Ovary (tissue), 7 donors: ENCODE measurements at regions not wholly inside any gene's neighbourhood (a gene's known extent, or its start where the extent isn't known, plus 50 kb on each side); places are given as distances from the start of the nearest gene placed in this dataset.
A peak's percentile ranks its signal among the peaks of the same experiment; 100 is the strongest.
"Not testable (repeated sequence)": the region's sequence is repeated elsewhere in the genome, so short reads cannot be mapped to it uniquely, and the experiment has no call there.

Source experiments
- DNase-seq, 5 donors: peaks; one replicate each; pipeline ENCODE4 v3.0.0-alpha.2; 2019 to 2020
- H3K27ac ChIP-seq, 2 donors: fragments of 200-600 bp; one replicate each; pipeline versions ENCODE4 v1.5.1 to v1.8.0; 2019 to 2022
- H3K27me3 ChIP-seq: fragments of 200-600 bp; one replicate; pipeline ENCODE4 v1.8.0; 2022
- H3K36me3 ChIP-seq: fragments of 200-600 bp; sonication (generic); one replicate; pipeline ENCODE4 v1.5.1; 2019
- H3K4me1 ChIP-seq: one replicate; pipeline ENCODE4 v1.8.1; 2013; ENCODE audit warnings: mild to moderate bottlenecking, moderate library complexity; ENCODE audit not compliant: insufficient read depth
- H3K4me3 ChIP-seq: fragments of 200-600 bp; sonication (generic); one replicate; pipeline ENCODE4 v1.5.1; 2017
- H3K9me3 ChIP-seq, 2 donors: fragments of 200-600 bp in 1 of 2; sonication (generic) in 1 of 2; one replicate each; pipeline versions ENCODE4 v1.5.1 to v1.8.1; 2013 to 2019; ENCODE audit warnings: mild to moderate bottlenecking in 1 of 2, moderate library complexity in 1 of 2
- EP300 ChIP-seq: sonication (generic); formaldehyde crosslinking; IDR thresholded peaks from one replicate; pipeline ENCODE4 v1.6.1; 2017; ENCODE audit warnings: antibody characterized with exemption
- POLR2A ChIP-seq: fragments of 450-650 bp; IDR thresholded peaks from one replicate; pipeline ENCODE4 v1.6.1; 2017; ENCODE audit warnings: antibody characterized with exemption, mild to moderate bottlenecking, moderate library complexity
- WGBS, 3 donors: extraction: QIAGEN DNeasy Blood & Tissue Kit in 1 of 3; methylation state at CpG; one replicate each; pipeline versions ENCODE4 v1.1.5 to v1.1.7; 2013 to 2017; 5-methylcytosine and 5-hydroxymethylcytosine counted together
- intact Hi-C, 4 donors: fragments of 100-400 bp; cut with DNase I; formaldehyde crosslinking; loops; one replicate each; pipeline versions ENCODE4 v1.11.0 to v1.15.1; 2022 to 2023
- TF ChIP-seq, protein P1 (sequence below), 3 donors: fragments of 450-650 bp in 2 of 3; fragments of 200-600 bp in 1 of 3; IDR thresholded peaks; one replicate each; pipeline versions ENCODE4 v1.5.1 to v1.8.0; 2016 to 2022; ENCODE audit warnings: antibody characterized with exemption in 3 of 3, mild to moderate bottlenecking in 1 of 3
- donor health status: DM: no; HTN: no; CAD: no; lungs with moderate emphysema.
- donor health status: DM: no; HTN: no; CAD: no.
- donor health status: Bipolar disorder and iron deficiency.
- donor health status: DM: no; HTN: no; CAD: no.
- donor health status: DM: yes; HTN: yes; CAD: no.

DNA sequence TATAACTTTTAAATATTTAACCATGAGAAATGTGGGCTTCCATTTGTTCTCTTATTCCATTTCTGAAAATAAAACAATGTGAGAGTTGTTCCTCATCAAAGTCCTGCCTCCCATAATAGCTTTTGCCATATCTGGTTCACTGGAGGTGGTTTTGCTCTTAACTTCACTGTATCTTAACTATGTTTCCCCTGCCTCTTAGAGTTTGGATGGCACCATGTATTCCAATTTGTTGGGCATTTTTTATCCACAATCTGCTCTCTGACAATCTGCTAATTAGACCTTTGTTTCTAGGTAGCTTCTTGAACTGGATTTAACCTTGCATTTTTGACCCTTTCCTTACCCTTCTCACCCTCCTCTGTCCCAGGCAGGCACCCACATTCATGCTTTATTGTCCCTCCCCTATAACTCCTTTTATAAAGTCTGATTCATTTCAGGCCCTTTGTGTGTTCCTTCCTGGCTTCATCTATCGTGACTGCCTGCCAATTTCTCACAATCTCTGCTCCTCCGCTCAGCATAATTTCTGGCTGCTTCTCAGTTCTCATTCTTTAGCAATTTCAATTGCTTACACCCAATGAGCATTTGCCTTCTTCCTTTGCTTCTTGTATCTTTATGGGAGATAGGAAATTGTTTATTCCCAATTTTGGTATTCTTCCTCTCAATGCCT lies 144.2 kb upstream of the ARHGEF26 start:
- Histone ChIP-seq H3K27ac (no peak overlapping the region), H3K4me3 (no peak overlapping the region), H3K4me1 (no peaks in the 10 kb centered on the region), H3K27me3 (no peaks in the 10 kb centered on the region), H3K9me3 (no peaks in the 10 kb centered on the region), H3K36me3 (no peaks in the 10 kb centered on the region)
- intact Hi-C loops: loop anchor here in 1 of 4 donors (10.0 kb wide), 1 partner anchor 932 kb away; no protein-coding TSS in a partner anchor
- peak in 3 of 5 donors; percentile 8 to 43 (median 21) for DNase-seq
- WGBS, 3 donors: 2 to 6% (median 5%) methylated on average over 2 of the region's 2 CpGs
- no peak for TF ChIP-seq EP300
- no peak for TF ChIP-seq POLR2A
- TF ChIP-seq, protein P1, sequence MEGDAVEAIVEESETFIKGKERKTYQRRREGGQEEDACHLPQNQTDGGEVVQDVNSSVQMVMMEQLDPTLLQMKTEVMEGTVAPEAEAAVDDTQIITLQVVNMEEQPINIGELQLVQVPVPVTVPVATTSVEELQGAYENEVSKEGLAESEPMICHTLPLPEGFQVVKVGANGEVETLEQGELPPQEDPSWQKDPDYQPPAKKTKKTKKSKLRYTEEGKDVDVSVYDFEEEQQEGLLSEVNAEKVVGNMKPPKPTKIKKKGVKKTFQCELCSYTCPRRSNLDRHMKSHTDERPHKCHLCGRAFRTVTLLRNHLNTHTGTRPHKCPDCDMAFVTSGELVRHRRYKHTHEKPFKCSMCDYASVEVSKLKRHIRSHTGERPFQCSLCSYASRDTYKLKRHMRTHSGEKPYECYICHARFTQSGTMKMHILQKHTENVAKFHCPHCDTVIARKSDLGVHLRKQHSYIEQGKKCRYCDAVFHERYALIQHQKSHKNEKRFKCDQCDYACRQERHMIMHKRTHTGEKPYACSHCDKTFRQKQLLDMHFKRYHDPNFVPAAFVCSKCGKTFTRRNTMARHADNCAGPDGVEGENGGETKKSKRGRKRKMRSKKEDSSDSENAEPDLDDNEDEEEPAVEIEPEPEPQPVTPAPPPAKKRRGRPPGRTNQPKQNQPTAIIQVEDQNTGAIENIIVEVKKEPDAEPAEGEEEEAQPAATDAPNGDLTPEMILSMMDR (IDR thresholded peaks at IDR 0.05): no peak

DNA sequence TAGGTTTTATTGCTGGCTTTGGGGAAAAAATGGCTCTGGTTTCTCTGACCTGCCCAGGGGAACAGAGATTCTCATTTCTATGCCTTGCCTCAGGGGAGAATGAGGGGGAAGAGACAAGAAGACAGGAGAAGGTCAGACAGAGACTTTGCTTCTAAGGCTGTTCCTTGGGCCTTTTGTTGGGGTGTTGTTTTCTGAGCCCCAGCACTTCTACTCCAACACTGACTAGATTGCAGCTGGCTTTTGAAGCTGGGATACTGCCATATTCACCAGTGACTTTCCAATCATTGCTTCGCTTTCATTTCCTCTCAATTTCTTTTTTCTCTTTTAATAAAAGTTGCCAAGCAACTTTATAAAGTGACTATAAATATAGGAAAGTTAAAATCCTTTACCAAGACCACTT lies 143.2 kb upstream of the ARHGEF26 start:
- no peak for DNase-seq
- Histone ChIP-seq H3K9me3 (no peaks in the 10 kb centered on the region), H3K4me3 (no peak overlapping the region), H3K27ac (no peak overlapping the region), H3K27me3 (no peaks in the 10 kb centered on the region), H3K36me3 (no peaks in the 10 kb centered on the region), H3K4me1 (no peaks in the 10 kb centered on the region)
- intact Hi-C loops: loop anchor here in 1 of 4 donors (10.0 kb wide), 1 partner anchor 933 kb away; no protein-coding TSS in a partner anchor
- WGBS, 3 donors: 67 to 78% (median 68%) methylated on average over 1 of the region's 1 CpG
- TF ChIP-seq EP300 (no peak), POLR2A (no peak)
- TF ChIP-seq, protein P1 (IDR thresholded peaks at IDR 0.05): no peak

DNA sequence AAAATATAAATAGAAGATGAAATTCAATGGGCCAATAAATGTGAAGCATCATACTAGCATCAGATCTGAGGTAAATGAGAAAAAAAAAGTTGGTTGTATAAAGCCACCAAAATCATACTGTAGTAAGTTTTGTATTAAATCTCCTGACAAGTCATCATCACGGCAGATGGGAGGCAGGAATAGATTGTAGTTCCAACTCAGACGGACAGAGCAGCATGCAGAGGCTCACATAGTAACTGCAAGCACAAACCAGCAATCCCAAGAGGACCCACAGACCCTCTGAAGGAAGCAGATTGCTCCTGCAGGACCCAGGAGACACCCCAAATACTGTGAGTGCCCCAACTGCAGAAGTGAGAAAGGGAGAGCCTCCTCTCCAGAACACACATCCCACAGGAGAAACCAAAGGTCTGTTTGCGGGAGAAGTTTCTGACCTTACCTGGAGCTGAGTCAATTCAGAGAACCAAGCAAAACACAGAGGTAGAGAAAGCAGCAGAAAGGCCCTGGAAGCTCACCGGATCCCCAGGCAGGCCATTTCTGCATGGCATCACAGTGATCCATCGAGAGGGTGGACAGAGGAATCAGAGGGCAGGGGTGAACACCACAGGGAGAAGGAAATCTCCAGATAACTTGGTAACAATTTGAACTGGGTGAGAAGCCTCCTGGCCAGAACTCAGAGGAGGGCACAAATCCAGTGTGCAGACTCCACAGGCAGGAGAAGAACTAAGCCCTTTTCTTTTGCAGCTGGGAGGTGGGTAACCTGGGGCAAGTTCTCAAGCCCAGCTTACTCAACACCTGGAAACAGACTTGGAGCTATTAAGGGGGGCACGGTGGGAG lies 141.6 kb upstream of the ARHGEF26 start:
- no peak for TF ChIP-seq POLR2A
- TF ChIP-seq, protein P1 (IDR thresholded peaks at IDR 0.05): no peak
- TF ChIP-seq EP300: no peak
- no peaks in the 10 kb centered on the region for H3K9me3 ChIP-seq
- no peaks in the 10 kb centered on the region for H3K4me1 ChIP-seq
- no peak for DNase-seq
- intact Hi-C loops: loop anchor here in 1 of 4 donors (10.0 kb wide), 1 partner anchor 935 kb away; no protein-coding TSS in a partner anchor
- 77 to 83% (median 79%) methylated on average over 6 of the region's 6 CpGs for WGBS, 3 donors
- H3K4me3 ChIP-seq: no peak overlapping the region
- H3K36me3 ChIP-seq: no peaks in the 10 kb centered on the region
- no peak overlapping the region for H3K27ac ChIP-seq
- no peaks in the 10 kb centered on the region for H3K27me3 ChIP-seq

DNA sequence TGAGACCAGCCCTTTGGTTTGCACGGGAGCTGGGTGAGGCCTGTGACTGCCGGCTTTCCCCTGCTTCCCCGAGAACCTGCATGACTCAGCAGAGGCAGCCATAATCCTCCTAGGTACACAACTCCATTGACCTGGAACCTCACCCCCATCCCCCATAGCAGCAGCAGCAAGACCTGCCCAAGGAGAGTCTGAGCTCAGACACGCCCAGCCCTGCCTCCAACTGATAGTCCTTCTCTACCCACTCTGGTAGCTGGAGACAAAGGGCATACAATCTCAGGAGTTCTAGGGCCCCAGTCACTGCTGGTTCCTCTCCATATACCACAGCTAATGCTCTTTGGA lies 141.0 kb upstream of the ARHGEF26 start:
- H3K27me3 ChIP-seq: no peaks in the 10 kb centered on the region
- H3K9me3 ChIP-seq: no peaks in the 10 kb centered on the region
- H3K27ac ChIP-seq: no peak overlapping the region
- no peaks in the 10 kb centered on the region for H3K36me3 ChIP-seq
- no peaks in the 10 kb centered on the region for H3K4me1 ChIP-seq
- TF ChIP-seq EP300 (no peak), POLR2A (no peak)
- TF ChIP-seq, protein P1 (IDR thresholded peaks at IDR 0.05): no peak
- 87 to 95% (median 91%) methylated on average over 4 of the region's 4 CpGs for WGBS, 3 donors
- DNase-seq: no peak
- no peak overlapping the region for H3K4me3 ChIP-seq
- intact Hi-C loops: no loop called here

DNA sequence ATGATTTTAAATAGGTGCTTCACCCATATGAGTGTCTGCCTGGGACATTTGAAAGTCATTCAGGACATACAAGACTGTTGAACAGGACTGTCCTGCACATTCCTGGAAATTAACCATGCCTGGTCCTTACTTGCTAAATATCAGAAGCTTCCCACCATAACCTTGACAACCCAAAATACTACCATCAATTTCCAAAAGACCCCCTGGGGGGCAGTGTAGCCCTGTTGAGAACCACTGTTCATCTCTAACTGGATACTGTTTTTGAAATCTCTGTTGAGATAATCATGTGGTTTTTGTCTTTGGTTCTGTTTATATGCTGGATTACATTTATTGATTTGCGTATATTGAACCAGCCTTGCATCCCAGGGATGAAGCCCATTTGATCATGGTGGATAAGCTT lies 123.8 kb upstream of the ARHGEF26 start:
- H3K27me3 ChIP-seq, DNase-seq, H3K27ac ChIP-seq, intact Hi-C loops, H3K9me3 ChIP-seq, H3K36me3 ChIP-seq, H3K4me1 ChIP-seq, H3K4me3 ChIP-seq: not testable (repeated sequence)
- 94 to 100% (median 100%) methylated on average over 1 of the region's 1 CpG for WGBS, 3 donors
